ENCODE measurements at regions not wholly inside any gene's neighbourhood (a gene's known extent, or its start where the extent isn't known, plus 50 kb on each side); places are given as distances from the start of the nearest gene placed in this dataset.

- DNase-seq = no peak
These were observed 505.7 kb downstream of the CMPK2 start for GRCh38 chr2:6359964-6360363.

- DNase-seq = no peak
These were observed 502.8 kb downstream of the CMPK2 start for GRCh38 chr2:6362671-6363450.

GRCh38 chr2:6368281-6368680 is 497.4 kb downstream of the CMPK2 start:
- no peak for DNase-seq

- no peak for DNase-seq
These were observed 496.4 kb downstream of the CMPK2 start for GRCh38 chr2:6369266-6369665.

GRCh38 chr2:6370753-6371551 is 494.8 kb downstream of the CMPK2 start:
- no peak for DNase-seq

GRCh38 chr2:6372317-6372901 is 493.3 kb downstream of the CMPK2 start:
- DNase-seq = no peak

- no peak for DNase-seq
These were observed 484.4 kb downstream of the CMPK2 start for GRCh38 chr2:6381326-6381725.

DNA sequence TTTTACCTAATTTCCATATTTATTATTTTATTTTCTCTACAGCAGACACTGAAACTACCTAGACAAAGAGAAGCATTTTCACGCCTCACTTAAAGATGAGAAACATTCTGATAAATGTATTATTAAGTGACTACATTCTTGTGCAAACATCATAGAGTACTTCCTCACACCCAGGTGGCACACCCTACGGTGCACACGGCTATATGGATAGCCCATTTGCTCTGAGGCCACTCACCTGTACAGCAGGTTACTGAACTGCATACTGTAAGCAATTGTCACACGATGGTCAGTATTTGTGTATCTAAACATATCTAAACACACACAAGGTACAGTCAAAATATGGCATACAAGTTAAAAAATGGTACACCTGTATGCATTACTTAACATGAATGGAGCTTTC is 481.4 kb downstream of the CMPK2 start:
- DNase-seq = no peak

DNA sequence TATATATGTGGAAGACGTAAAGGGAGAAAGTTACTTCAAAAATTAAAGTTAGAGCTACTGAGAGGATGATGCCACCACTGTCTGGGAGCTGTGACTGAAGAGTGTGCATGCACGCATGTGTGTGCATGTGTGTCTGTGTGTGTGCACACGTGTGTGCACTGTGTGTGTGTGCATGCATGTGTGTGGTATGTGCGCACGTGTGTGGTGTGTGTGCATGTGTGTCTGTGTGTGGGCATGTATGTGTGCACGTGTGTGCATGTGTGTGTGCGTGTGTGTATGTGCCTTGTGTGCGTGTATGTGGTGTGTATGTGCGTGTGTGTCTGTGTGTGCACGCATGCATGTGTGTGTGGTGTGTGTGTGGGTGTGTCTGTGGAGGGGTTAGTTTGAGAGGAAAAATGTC is 473.4 kb downstream of the CMPK2 start:
- no peak for DNase-seq

DNA sequence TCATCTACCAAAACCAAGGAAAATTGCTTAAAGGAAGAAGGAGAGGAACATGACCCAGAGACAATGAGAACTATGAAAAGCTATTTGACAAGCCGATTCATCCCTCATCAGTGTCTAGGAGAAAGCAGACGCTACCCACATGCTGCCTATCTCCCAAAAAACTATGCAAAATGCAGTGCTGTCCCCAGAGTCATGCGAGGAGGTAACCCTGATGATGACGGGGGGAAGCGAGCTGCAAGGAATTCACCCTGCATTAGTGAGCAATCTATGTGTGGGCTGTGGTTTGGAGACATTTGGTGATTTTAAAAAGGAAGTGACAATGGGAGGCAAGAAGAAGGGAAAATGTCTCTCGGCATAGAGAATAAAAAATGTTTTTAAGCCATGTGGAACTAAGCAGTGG is 472.7 kb downstream of the CMPK2 start:
- DNase-seq = no peak

- no peak for DNase-seq
These were observed 471.9 kb downstream of the CMPK2 start for GRCh38 chr2:6393819-6394218.

- no peak for DNase-seq
These were observed 471.4 kb downstream of the CMPK2 start for GRCh38 chr2:6394276-6394675.

DNA sequence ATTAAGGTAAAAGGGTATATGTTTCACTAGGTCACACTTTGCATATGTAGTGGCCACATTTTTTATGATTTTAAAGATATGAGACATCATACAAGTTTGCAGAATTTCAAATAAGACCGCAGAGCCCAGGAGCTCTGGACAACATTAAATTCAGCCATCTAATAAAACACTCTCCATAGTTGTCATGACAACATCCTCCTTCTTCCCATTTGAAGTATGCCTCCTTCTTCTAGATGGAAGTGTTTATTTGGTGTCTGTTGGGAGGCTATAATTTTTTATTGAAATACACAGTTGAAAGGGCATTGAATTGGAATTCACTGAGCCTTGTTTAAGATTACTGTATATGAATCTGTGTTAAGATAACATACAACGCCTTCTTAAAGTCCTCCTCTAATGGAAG is 467.3 kb downstream of the CMPK2 start:
- DNase-seq = no peak

DNA sequence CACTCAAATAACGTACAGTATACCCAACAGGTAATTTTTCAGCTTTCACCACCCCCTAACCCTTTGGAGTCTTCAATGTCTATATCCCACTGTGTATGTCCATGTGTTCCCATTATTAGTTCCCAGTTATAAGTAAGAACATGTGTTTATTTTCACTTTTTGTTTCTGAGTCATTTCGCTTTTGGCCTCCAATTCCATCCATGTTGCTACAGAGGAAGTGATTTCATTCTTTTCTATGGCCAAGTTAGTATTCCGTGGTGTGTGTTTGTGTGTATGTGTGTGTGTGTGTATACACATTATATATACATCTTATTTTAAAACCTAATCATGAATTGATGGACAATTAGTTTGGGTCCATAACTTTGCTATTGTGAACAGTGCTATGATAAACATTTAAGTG is 464.4 kb downstream of the CMPK2 start:
- DNase-seq = no peak

DNA sequence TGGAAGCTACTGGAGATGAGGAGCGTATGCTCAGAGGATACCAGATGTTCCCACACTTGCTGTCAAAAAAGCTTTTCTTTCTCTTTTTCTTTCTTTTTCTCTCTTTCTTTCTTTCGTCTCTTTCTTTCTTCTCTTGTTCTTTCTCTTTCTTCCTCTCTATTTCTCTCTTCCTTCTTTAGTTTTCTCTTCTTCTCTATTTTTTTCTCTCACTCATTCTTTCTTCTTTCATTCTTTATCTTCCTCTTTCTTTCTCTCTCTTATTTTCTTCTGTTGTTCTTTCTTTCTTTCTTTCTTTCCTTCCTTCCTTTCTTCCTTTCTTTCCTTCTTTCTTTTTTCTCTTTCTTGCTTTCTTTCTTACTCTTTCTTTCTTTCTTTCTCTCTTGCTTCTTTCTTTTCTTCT is 457.6 kb downstream of the CMPK2 start:
- DNase-seq = no peak

GRCh38 chr2:6410313-6410712 is 455.4 kb downstream of the CMPK2 start:
- DNase-seq = no peak

- DNase-seq = no peak
These were observed 453.1 kb downstream of the CMPK2 start for GRCh38 chr2:6412533-6413091.

GRCh38 chr2:6417050-6417449 is 448.7 kb downstream of the CMPK2 start:
- DNase-seq = no peak

GRCh38 chr2:6418291-6418690 is 447.4 kb downstream of the CMPK2 start:
- no peak for DNase-seq

DNA sequence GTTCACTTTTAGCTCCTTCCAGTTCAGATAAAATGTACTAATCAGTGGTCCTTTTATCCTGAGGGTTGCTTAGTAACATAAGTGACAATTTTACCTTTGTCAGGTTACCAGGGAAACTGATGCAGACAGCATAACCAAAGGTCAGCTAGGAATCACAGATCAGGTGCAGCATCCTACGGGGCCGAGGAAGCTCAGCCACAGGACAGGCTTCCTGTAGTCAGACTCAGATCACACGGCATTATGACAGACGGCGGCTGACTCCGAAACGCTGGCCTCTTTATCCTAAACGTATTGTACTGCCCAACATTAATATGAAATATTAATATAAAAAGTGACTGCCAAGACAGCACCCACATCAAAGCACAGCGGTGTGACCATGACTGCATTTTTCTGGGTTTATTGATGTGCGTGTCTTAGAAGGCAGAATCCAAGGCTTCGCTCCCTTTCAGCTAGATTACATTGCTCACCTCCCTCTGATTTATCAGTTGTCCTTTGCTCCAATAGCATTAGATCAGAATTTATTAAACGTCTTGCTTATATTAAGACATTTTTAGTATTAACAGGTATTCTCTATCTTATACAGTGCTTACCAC is 444.5 kb downstream of the CMPK2 start:
- no peak for DNase-seq

DNA sequence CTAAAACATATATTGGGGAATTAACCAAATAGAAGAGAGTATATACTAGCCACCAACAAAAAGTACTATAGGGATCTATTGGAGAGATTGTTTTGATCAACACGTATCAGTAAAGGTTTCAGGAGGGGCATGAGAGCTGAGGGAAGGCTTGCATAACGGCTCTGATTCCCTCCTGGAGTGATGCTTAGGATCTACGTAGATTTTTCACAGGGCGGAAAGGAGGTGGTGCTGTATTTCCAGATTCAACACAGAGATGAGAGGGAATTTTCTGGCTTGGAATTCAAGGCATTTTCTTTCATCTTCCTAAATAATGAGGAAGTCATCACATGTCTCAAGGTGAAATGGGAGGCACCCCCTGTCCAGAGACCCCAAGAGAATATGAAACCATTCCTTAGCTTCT is 443.8 kb downstream of the CMPK2 start:
- DNase-seq = no peak

- no peak for DNase-seq
These were observed 442.6 kb downstream of the CMPK2 start for GRCh38 chr2:6423157-6423556.

DNA sequence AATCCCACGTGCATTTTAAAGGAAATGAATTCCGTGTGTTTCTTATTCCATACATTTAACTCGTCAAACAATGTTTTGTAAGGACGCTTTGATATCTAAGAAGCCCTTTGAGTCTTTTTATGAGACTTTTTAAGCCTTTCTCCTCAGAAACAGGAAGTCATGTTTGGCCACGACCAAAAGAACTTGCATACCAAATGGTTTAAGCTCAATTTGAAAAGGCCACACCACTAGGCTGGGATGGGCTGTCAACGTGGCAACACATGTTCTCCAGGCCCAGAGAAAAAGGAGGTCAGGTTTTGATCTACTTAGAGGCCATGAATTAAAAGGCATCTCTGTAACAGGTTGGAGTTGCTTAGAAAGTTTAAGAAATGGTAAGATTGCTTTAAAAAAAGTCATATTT is 441.8 kb downstream of the CMPK2 start:
- no peak for DNase-seq
